Panc1 (cell line): ENCODE measurements at regions not wholly inside any gene's neighbourhood (a gene's known extent, or its start where the extent isn't known, plus 50 kb on each side); places are given as distances from the start of the nearest gene placed in this dataset.

ENCODE experiments used
- ATAC-seq: fragments of 200-7000 bp; cut with Tn5 transposase; 2 replicates; pipeline ENCODE4 v1.9.1; 2020; ENCODE audit warnings: mild to moderate bottlenecking, moderate library complexity
- BruUV-seq: library from RNA; stranded (reverse); fragments of 400-500 nt; replicated peaks from 2 replicates; lab custom pipeline; 2021; lab: Mats Ljungman, UMichigan
- CTCF ChIA-PET: fragments of 300-600 bp; sonication (Branson Sonifier 250); formaldehyde crosslinking; loops from one replicate; lab custom pipeline; 2022; ENCODE audit warnings: antibody characterized with exemption; lab: Charles Lee
- POLR2A ChIA-PET: fragments of 300-600 bp; sonication (Branson Sonifier 250); formaldehyde crosslinking; loops from one replicate; lab custom pipeline; 2022; ENCODE audit warnings: antibody characterized with exemption; lab: Charles Lee
- DNase-seq: peaks from one replicate; pipeline ENCODE4 v3.0.0-alpha.2; 2010; ENCODE audit warnings: low read depth, low spot score
- H3K27ac ChIP-seq: 2 replicates; pipeline ENCODE4 v1.5.1; 2011; ENCODE audit warnings: mild to moderate bottlenecking, low read length, inconsistent platforms
- H3K27me3 ChIP-seq: fragments of 200-500 bp; sonication (Bioruptor generic); 2 replicates; pipeline ENCODE4 v1.6.0; 2014; ENCODE audit warnings: low read length, inconsistent platforms; ENCODE audit not compliant: control insufficient read depth, insufficient read depth
- H3K36me3 ChIP-seq: fragments of 200-500 bp; sonication (Bioruptor generic); 2 replicates; pipeline ENCODE4 v1.5.1; 2014; ENCODE audit warnings: inconsistent platforms, mild to moderate bottlenecking, low read length, moderate library complexity; ENCODE audit not compliant: control insufficient read depth, insufficient read depth
- H3K4me1 ChIP-seq: 2 replicates; pipeline ENCODE4 v1.5.1; 2011; ENCODE audit warnings: inconsistent platforms, mild to moderate bottlenecking, low read length, moderate library complexity; ENCODE audit not compliant: control insufficient read depth, insufficient read depth
- H3K4me3 ChIP-seq, 2 experiments: 2 replicates each; pipeline ENCODE4 v1.5.1; 2011 to 2012; ENCODE audit warnings: low read depth in 2 of 2, low read length in 2 of 2, mild to moderate bottlenecking in 2 of 2, inconsistent platforms in 1 of 2, moderate library complexity in 1 of 2
- H3K9me3 ChIP-seq: fragments of 200-500 bp; sonication (Bioruptor generic); 2 replicates; pipeline ENCODE4 v1.5.1; 2014; ENCODE audit warnings: low read depth, mild to moderate bottlenecking, inconsistent platforms, low read length, moderate library complexity; ENCODE audit not compliant: control insufficient read depth, insufficient read depth
- CTCF ChIP-seq: fragments of 450-650 bp; IDR thresholded peaks from 2 replicates; pipeline ENCODE4 v1.5.1; 2017; ENCODE audit warnings: mild to moderate bottlenecking
- POLR2AphosphoS5 ChIP-seq: IDR thresholded peaks from 2 replicates; pipeline ENCODE4 v1.6.1; 2012; ENCODE audit warnings: mild to moderate bottlenecking, low read depth, low read length, moderate library complexity
- SIN3A ChIP-seq: IDR thresholded peaks from 2 replicates; pipeline ENCODE4 v1.6.1; 2012; ENCODE audit warnings: low read depth, mild to moderate bottlenecking, low read length, moderate library complexity, borderline replicate concordance; ENCODE audit not compliant: insufficient read depth
- TCF7L2 ChIP-seq: IDR thresholded peaks from 2 replicates; pipeline ENCODE4 v1.6.1; 2011; ENCODE audit warnings: mild to moderate bottlenecking, low read depth, low read length, inconsistent platforms
- in situ Hi-C: cut with HindIII; loops from 2 replicates; pipeline ENCODE4 v1.10.0; 2016; ENCODE audit warnings: low sequenced_read_pairs, low pct_unique_long_range_greater_than_20kb
- intact Hi-C: fragments of 100-400 bp; cut with micrococcal nuclease; formaldehyde crosslinking; loops from one replicate; pipeline ENCODE4 v1.10.0; 2022; ENCODE audit not compliant: unreplicated experiment
- TF ChIP-seq, protein P1 (sequence below), 2 experiments: IDR thresholded peaks; 2 replicates each; pipeline ENCODE4 v1.6.1; 2011 to 2012; ENCODE audit warnings: low read depth in 2 of 2, control low read depth in 1 of 2, low read length in 1 of 2, mild to moderate bottlenecking in 1 of 2, moderate library complexity in 1 of 2; ENCODE audit not compliant: insufficient read depth in 1 of 2

DNA sequence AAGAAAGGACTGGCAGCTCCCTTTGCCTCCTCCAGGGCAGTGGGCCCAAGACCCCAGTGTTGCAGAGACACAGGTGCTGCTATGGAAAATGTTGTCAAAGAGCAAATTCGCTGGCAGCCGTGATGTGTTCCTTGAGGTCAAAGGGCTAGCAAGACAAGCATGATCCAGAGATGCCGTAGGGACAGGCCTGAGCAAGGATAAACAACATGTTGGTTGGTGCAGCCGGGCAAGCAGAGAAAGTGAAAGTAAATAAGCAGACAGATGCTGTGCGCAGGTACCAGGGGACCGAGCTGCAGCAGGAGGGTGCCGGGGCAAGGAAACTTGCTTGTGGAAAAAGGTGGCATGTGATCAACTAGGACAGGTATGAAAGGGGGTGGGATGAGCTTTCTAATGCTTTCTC lies 125.5 kb upstream of the NECTIN1 start:
- ChIA-PET POLR2A (no interaction called here), CTCF (no interaction called here)
- H3K9me3 ChIP-seq = no peaks in the 10 kb centered on the region
- no TSS peak for BruUV-seq
- in situ Hi-C loops (no loop called here), intact Hi-C loops (no loop called here)
- peaks cover 16% of the 10 kb centered on the region; the same call in 1 of the 2 replicates for H3K27me3 ChIP-seq
- H3K36me3 ChIP-seq = no peaks in the 10 kb centered on the region
- H3K4me1 ChIP-seq = no peaks in the 10 kb centered on the region
- no peak for TF ChIP-seq TCF7L2
- no peak for TF ChIP-seq POLR2AphosphoS5
- no peak for TF ChIP-seq SIN3A
- no peak for TF ChIP-seq CTCF
- TF ChIP-seq, protein P1, sequence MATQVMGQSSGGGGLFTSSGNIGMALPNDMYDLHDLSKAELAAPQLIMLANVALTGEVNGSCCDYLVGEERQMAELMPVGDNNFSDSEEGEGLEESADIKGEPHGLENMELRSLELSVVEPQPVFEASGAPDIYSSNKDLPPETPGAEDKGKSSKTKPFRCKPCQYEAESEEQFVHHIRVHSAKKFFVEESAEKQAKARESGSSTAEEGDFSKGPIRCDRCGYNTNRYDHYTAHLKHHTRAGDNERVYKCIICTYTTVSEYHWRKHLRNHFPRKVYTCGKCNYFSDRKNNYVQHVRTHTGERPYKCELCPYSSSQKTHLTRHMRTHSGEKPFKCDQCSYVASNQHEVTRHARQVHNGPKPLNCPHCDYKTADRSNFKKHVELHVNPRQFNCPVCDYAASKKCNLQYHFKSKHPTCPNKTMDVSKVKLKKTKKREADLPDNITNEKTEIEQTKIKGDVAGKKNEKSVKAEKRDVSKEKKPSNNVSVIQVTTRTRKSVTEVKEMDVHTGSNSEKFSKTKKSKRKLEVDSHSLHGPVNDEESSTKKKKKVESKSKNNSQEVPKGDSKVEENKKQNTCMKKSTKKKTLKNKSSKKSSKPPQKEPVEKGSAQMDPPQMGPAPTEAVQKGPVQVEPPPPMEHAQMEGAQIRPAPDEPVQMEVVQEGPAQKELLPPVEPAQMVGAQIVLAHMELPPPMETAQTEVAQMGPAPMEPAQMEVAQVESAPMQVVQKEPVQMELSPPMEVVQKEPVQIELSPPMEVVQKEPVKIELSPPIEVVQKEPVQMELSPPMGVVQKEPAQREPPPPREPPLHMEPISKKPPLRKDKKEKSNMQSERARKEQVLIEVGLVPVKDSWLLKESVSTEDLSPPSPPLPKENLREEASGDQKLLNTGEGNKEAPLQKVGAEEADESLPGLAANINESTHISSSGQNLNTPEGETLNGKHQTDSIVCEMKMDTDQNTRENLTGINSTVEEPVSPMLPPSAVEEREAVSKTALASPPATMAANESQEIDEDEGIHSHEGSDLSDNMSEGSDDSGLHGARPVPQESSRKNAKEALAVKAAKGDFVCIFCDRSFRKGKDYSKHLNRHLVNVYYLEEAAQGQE (IDR thresholded peaks at IDR 0.05; ENCODE audit: insufficient read depth in 1 of 2, low read depth in 2 of 2, low read length in 1 of 2) = no peak
- H3K4me3 ChIP-seq = peak overlapping the region in 1 of 2 experiments; percentile 30; a peak in 1 of 4 replicates
- DNase-seq (no peak), ATAC-seq (no peak)
- no peak overlapping the region for H3K27ac ChIP-seq

- ATAC-seq = no peak
- Histone ChIP-seq H3K36me3 (no peaks in the 10 kb centered on the region), H3K4me1 (no peaks in the 10 kb centered on the region), H3K9me3 (no peaks in the 10 kb centered on the region), H3K27me3 (peaks cover 19% of the 10 kb centered on the region), H3K4me3 (no peak overlapping the region), H3K27ac (no peak overlapping the region)
- no TSS peak for BruUV-seq
- intact Hi-C loops (no loop called here), in situ Hi-C loops (no loop called here)
- CTCF ChIA-PET = no interaction called here
- DNase-seq = no peak
- TF ChIP-seq SIN3A (no peak), POLR2AphosphoS5 (no peak), TCF7L2 (no peak), CTCF (no peak)
- TF ChIP-seq, protein P1 (IDR thresholded peaks at IDR 0.05; ENCODE audit: insufficient read depth in 1 of 2, low read depth in 2 of 2, low read length in 1 of 2) = no peak
- POLR2A ChIA-PET = no interaction called here
Observed at GRCh38 chr11:119853581-119854360, 124.8 kb upstream of the NECTIN1 start.
